Body of pancreas (tissue), 4 donors: ENCODE measurements at regions not wholly inside any gene's neighbourhood (a gene's known extent, or its start where the extent isn't known, plus 50 kb on each side); places are given as distances from the start of the nearest gene placed in this dataset.

Experiments used
- ATAC-seq: fragments of 150-250 bp; one replicate; pipeline ENCODE4 v1.9.1; 2016
- DNase-seq, 4 donors: peaks; one replicate each; pipeline ENCODE4 v3.0.0-alpha.2; 2019
- H3K27ac ChIP-seq, 4 donors: fragments of 200-600 bp; sonication (generic); 1 replicate in 3 of 4; 2 replicates in 1 of 4; pipeline versions ENCODE4 v1.5.1 to v1.6.1; 2016 to 2019; ENCODE audit warnings: mild to moderate bottlenecking in 1 of 4, mixed read lengths in 1 of 4, moderate library complexity in 1 of 4
- H3K27me3 ChIP-seq, 2 donors: fragments of 200-600 bp; sonication (generic); one replicate each; pipeline ENCODE4 v1.6.0; 2016; ENCODE audit warnings: mild to moderate bottlenecking in 1 of 2
- H3K36me3 ChIP-seq, 2 donors: fragments of 200-600 bp; sonication (generic); replicated peaks in 1 of 2; 2 replicates each; pipeline ENCODE4 v1.5.1; 2016; ENCODE audit warnings: low read depth in 2 of 2; ENCODE audit not compliant: insufficient read depth in 1 of 2
- H3K4me1 ChIP-seq: fragments of 200-600 bp; sonication (generic); one replicate; pipeline ENCODE4 v1.6.0; 2016
- H3K4me3 ChIP-seq, 2 donors: fragments of 200-600 bp; sonication (generic); 1 replicate in 1 of 2; 2 replicates in 1 of 2; pipeline ENCODE4 v1.5.1; 2016 to 2019
- H3K9me3 ChIP-seq, 3 donors: fragments of 200-600 bp; sonication (generic); 1 replicate in 2 of 3; 2 replicates in 1 of 3; pipeline ENCODE4 v1.5.1; 2016
- CTCF ChIP-seq, 7 experiments: fragments of 450-650 bp in 4 of 7; fragments of 200-600 bp in 3 of 7; sonication (generic) in 3 of 7; IDR thresholded peaks; one replicate each; pipeline ENCODE4 v1.5.1; 2016 to 2019; ENCODE audit warnings: antibody characterized with exemption in 7 of 7
- POLR2A ChIP-seq, 3 donors: fragments of 450-650 bp; IDR thresholded peaks; one replicate each; pipeline ENCODE4 v1.6.1; 2016; ENCODE audit warnings: antibody characterized with exemption in 3 of 3, mild to moderate bottlenecking in 2 of 3
- WGBS, 2 donors: methylation state at CpG; one replicate each; pipeline ENCODE4 v1.1.5; 2017; 5-methylcytosine and 5-hydroxymethylcytosine counted together
- intact Hi-C: fragments of 100-400 bp; cut with DNase I; formaldehyde crosslinking; loops from one replicate; pipeline ENCODE4 v1.15.1; 2023

DNA sequence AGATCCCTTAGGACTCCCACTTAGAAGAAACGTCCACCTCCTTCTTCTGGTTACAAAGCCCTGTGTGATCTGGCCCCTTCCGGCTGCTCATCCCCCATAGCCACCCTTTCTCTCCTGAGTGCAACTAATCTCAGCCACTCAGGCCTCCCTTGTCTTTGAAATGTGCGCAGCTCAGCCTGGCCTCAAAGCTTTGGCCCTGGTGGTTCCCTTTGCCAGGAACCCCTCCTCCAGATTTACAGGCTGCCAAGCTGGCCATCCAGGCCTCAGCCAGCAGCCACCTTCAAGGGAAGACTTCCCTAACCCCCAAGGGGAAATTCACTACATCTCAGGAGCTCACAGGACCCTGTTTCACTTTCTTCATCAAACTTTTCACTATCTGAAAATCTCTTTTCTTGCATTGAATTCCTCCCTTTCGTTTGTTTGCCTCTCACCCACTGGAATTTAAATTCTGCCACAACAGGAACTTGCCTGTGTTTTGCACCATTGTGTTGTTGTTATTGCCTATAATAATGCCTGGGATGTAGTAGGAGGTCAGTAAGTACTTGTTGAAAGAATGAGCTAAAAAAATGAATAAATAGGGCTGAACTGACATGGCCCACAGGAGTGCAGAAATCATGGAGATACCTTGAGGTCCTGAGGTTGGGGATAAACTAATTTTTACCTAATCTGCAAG, 109.5 kb upstream of the PFN2 start:
- H3K27me3 ChIP-seq: no peaks in the 10 kb centered on the region
- WGBS, 2 donors: 63 to 69% methylated on average over 4 of the region's 4 CpGs
- TF ChIP-seq CTCF (IDR thresholded peaks at IDR 0.05) (no peak), POLR2A (IDR thresholded peaks at IDR 0.05) (no peak)
- H3K36me3 ChIP-seq: no peaks in the 10 kb centered on the region
- H3K4me3 ChIP-seq: no peak overlapping the region
- no peaks in the 10 kb centered on the region for H3K4me1 ChIP-seq
- intact Hi-C loops: no loop called here
- no peak overlapping the region for H3K27ac ChIP-seq
- H3K9me3 ChIP-seq: peaks cover 0 to 6% (median 0%) of the 10 kb centered on the region in 3 donors
- no peak for ATAC-seq
- no peak for DNase-seq

- Histone ChIP-seq H3K4me1 (no peaks in the 10 kb centered on the region), H3K27ac (no peak overlapping the region), H3K4me3 (no peak overlapping the region), H3K9me3 (peaks cover 0 to 6% (median 0%) of the 10 kb centered on the region in 3 donors), H3K27me3 (no peaks in the 10 kb centered on the region), H3K36me3 (no peaks in the 10 kb centered on the region)
- no peak for TF ChIP-seq CTCF (IDR thresholded peaks at IDR 0.05)
- peak in 1 of 3 donors; percentile 15 for TF ChIP-seq POLR2A (IDR thresholded peaks at IDR 0.05)
- 80 to 86% methylated on average over 5 of the region's 5 CpGs for WGBS, 2 donors
- intact Hi-C loops: no loop called here
- DNase-seq (peak in 3 of 4 donors; percentile 39 to 67 (median 50)), ATAC-seq (peak; percentile 62)
Observed at GRCh38 chr3:150079029-150079739, 108.5 kb upstream of the PFN2 start.

DNA sequence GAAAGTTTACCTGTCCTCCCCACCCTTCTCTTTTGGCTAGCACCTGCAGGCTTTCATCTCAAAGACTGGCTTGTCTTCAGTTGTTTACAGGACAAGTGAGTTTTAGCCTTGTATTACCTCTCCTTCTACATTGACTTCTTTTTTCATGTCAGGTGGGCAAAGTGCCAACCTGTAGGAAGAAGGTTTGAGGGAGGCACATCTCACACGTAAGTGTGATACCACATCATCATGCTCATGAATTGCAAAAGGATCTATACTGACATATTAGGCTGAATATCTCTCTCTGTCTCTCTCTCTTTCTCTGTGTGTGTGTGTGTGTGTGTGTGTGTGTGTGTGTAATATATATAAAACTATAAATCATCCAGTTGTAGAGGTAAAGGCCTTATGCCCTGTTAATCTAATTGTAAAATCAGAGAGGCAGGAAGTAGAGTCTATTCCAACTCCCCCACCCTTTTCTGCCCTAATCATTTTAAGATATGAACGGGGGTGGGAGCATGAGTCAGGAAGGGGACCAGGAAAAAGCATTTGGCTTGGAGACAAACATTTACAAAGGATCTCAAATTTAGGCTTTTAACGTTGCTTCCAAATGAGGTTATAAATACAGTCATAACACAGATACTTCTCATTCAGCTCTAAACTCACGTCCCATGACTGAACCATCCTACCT, 107.0 kb upstream of the PFN2 start:
- intact Hi-C loops: no loop called here

GRCh38 chr3:150077107-150077506, 106.4 kb upstream of the PFN2 start:
- ATAC-seq: no peak
- Histone ChIP-seq H3K9me3 (peaks cover 0 to 6% (median 0%) of the 10 kb centered on the region in 3 donors), H3K27me3 (no peaks in the 10 kb centered on the region), H3K4me1 (no peaks in the 10 kb centered on the region), H3K36me3 (no peaks in the 10 kb centered on the region), H3K27ac (no peak overlapping the region), H3K4me3 (no peak overlapping the region)
- TF ChIP-seq POLR2A (IDR thresholded peaks at IDR 0.05) (no peak), CTCF (IDR thresholded peaks at IDR 0.05) (no peak)
- no peak for DNase-seq
- WGBS, 2 donors: 80 to 82% methylated on average over 3 of the region's 3 CpGs
- intact Hi-C loops: no loop called here

More for the DNA sequence above, 107.0 kb upstream of the PFN2 start:
- Histone ChIP-seq H3K9me3 (peaks cover 0 to 6% (median 0%) of the 10 kb centered on the region in 3 donors), H3K4me3 (no peak overlapping the region), H3K27me3 (no peaks in the 10 kb centered on the region), H3K27ac (no peak overlapping the region), H3K4me1 (no peaks in the 10 kb centered on the region), H3K36me3 (no peaks in the 10 kb centered on the region)
- DNase-seq (no peak), ATAC-seq (no peak)
- 62 to 69% methylated on average over 4 of the region's 4 CpGs for WGBS, 2 donors
- TF ChIP-seq POLR2A (IDR thresholded peaks at IDR 0.05) (no peak), CTCF (IDR thresholded peaks at IDR 0.05) (no peak)
